DND-41 (cell line): ENCODE measurements at regions not wholly inside any gene's neighbourhood (a gene's known extent, or its start where the extent isn't known, plus 50 kb on each side); places are given as distances from the start of the nearest gene placed in this dataset.

Experiments used
- ATAC-seq: fragments of 200-7000 bp; cut with Tn5 transposase; 3 replicates; pipeline ENCODE4 v1.9.1; 2021; ENCODE audit warnings: low read depth; ENCODE audit not compliant: insufficient read depth
- DNase-seq: peaks from one replicate; pipeline ENCODE4 v3.0.0-alpha.2; 2020
- H2AFZ ChIP-seq: 2 replicates; pipeline ENCODE4 v1.6.0; 2012; ENCODE audit warnings: low read depth, low read length
- H3K27ac ChIP-seq: 2 replicates; pipeline ENCODE4 v1.5.1; 2012; ENCODE audit warnings: low read length, inconsistent platforms
- H3K27me3 ChIP-seq: fragments of 200-600 bp; sonication (generic); 2 replicates; pipeline ENCODE4 v1.6.0; 2012; ENCODE audit warnings: low read length, mild to moderate bottlenecking, inconsistent platforms; ENCODE audit not compliant: insufficient read depth, poor library complexity
- H3K36me3 ChIP-seq: 2 replicates; pipeline ENCODE4 v1.5.1; 2012; ENCODE audit warnings: low read length, inconsistent platforms; ENCODE audit not compliant: insufficient read depth
- H3K4me1 ChIP-seq: 2 replicates; pipeline ENCODE4 v1.5.1; 2012; ENCODE audit warnings: mild to moderate bottlenecking, low read length; ENCODE audit not compliant: insufficient read depth
- H3K4me2 ChIP-seq: 2 replicates; pipeline ENCODE4 v1.6.0; 2012; ENCODE audit warnings: mild to moderate bottlenecking, moderate library complexity, low read length, inconsistent platforms; ENCODE audit not compliant: insufficient read depth
- H3K4me3 ChIP-seq, 2 experiments: fragments of 200-600 bp in 1 of 2; shearing (Covaris generic) in 1 of 2; 2 replicates each; pipeline ENCODE4 v1.5.1; 2012 to 2016; ENCODE audit warnings: inconsistent platforms in 2 of 2, low read length in 2 of 2, mild to moderate bottlenecking in 2 of 2, low read depth in 1 of 2, moderate library complexity in 1 of 2
- H3K79me2 ChIP-seq: 2 replicates; pipeline ENCODE4 v1.6.0; 2012; ENCODE audit warnings: low read length, inconsistent platforms; ENCODE audit not compliant: insufficient read depth
- H3K9ac ChIP-seq: 2 replicates; pipeline ENCODE4 v1.6.0; 2012; ENCODE audit warnings: low read depth, mild to moderate bottlenecking, inconsistent platforms, low read length, moderate library complexity
- H3K9me3 ChIP-seq: 2 replicates; pipeline ENCODE4 v1.5.1; 2012; ENCODE audit warnings: low read length, moderate library complexity, mild to moderate bottlenecking, inconsistent platforms; ENCODE audit not compliant: insufficient read depth, severe bottlenecking
- H4K20me1 ChIP-seq: 2 replicates; pipeline ENCODE4 v1.6.0; 2012; ENCODE audit warnings: low read length; ENCODE audit not compliant: insufficient read depth
- EZH2 ChIP-seq: IDR thresholded peaks from 3 replicates; pipeline ENCODE4 v1.6.1; 2012; ENCODE audit warnings: borderline replicate concordance, low read depth, mild to moderate bottlenecking, moderate library complexity, low read length, inconsistent platforms; ENCODE audit not compliant: severe bottlenecking
- TF ChIP-seq, protein P1 (sequence below): IDR thresholded peaks from 2 replicates; pipeline ENCODE4 v1.5.1; 2012; ENCODE audit warnings: borderline replicate concordance, low read length, moderate library complexity, mild to moderate bottlenecking; ENCODE audit not compliant: poor library complexity, severe bottlenecking; ENCODE audit errors: extremely low read depth

DNA sequence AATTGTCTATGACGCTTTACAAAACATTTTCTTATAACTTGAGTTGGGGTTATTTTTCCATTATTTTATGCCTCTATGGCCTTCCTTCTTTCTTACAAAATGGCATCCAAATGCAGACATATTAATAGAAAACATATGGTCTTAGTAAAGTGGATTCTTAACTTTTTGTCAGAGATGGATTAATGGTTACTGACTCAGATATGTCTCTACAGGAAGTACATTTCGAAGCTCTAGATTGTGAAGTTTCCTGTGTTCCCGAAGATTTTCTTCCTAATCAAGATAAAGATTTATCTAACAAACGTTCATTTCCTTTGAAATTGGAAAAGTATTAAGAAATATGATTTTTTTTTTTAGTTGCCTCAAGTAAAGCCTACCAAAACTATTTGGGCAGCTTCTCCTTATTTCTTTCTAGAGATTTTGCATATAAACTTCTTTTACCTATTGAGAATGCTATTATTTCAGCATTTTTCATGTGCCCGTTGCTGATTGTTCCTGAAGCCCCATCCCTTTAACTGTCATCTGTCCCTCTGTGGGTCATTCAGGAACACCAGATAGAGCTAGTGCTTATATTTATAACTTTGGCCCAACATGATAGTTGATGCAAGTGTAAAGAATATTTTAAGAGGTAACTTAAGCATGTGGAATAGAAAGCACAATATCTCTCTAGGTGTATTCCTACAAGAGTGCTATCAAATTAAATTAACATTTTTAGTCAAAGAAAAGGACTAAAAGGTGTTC, 498.0 kb downstream of the CCDC85A start:
- Histone ChIP-seq H3K9me3 (no peaks in the 10 kb centered on the region), H3K27ac (no peak overlapping the region), H3K36me3 (no peaks in the 10 kb centered on the region), H4K20me1 (no peaks in the 10 kb centered on the region), H3K4me2 (no peak overlapping the region), H3K27me3 (no peaks in the 10 kb centered on the region), H3K79me2 (no peaks in the 10 kb centered on the region), H2AFZ (no peak overlapping the region), H3K9ac (no peak overlapping the region), H3K4me3 (no peak overlapping the region), H3K4me1 (no peaks in the 10 kb centered on the region)
- TF ChIP-seq, protein P1, sequence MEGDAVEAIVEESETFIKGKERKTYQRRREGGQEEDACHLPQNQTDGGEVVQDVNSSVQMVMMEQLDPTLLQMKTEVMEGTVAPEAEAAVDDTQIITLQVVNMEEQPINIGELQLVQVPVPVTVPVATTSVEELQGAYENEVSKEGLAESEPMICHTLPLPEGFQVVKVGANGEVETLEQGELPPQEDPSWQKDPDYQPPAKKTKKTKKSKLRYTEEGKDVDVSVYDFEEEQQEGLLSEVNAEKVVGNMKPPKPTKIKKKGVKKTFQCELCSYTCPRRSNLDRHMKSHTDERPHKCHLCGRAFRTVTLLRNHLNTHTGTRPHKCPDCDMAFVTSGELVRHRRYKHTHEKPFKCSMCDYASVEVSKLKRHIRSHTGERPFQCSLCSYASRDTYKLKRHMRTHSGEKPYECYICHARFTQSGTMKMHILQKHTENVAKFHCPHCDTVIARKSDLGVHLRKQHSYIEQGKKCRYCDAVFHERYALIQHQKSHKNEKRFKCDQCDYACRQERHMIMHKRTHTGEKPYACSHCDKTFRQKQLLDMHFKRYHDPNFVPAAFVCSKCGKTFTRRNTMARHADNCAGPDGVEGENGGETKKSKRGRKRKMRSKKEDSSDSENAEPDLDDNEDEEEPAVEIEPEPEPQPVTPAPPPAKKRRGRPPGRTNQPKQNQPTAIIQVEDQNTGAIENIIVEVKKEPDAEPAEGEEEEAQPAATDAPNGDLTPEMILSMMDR: no peak
- no peak for TF ChIP-seq EZH2
- no peak for ATAC-seq
- DNase-seq: no peak

DNA sequence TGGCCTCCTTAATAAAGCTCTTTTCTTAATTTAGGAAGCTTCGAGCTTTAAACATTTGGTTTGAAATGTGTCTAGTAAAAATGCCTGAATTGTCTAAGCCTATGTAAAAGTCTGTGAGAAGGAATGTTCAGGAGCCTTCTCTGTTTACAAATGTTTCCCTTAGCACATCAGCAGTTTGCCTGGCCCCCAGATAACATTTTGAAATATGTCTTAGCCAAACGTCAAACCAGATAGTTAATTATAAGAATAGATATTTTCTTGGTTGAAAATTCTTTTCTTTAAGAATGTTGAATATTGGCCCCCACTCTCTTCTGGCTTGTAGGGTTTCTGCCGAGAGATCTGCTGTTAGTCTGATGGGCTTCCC, 498.6 kb downstream of the CCDC85A start:
- Histone ChIP-seq H3K27ac (no peak overlapping the region), H3K4me1 (no peaks in the 10 kb centered on the region), H3K9ac (no peak overlapping the region), H2AFZ (no peak overlapping the region), H4K20me1 (no peaks in the 10 kb centered on the region), H3K4me2 (no peak overlapping the region), H3K36me3 (no peaks in the 10 kb centered on the region), H3K27me3 (no peaks in the 10 kb centered on the region), H3K4me3 (no peak overlapping the region), H3K9me3 (no peaks in the 10 kb centered on the region), H3K79me2 (no peaks in the 10 kb centered on the region)
- TF ChIP-seq, protein P1: no peak
- TF ChIP-seq EZH2: no peak
- DNase-seq (no peak), ATAC-seq (no peak)

DNA sequence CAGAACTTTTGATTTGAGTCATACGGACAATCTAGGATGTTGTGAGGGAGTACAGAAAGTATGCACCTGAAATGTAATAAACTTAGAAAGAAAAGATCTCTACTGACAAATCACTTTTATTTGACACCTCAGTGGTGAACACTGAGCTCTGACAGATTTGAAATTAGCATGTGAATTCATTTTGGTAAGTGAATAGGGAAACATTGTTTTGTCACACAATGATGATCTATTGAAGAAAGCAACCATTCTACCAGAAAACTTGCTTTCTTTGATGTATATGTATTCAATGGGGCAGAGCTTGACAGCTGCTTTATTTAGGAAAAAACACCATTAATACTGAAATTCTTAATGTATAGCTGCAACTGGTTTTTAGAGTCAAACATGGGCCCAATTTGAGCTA, 500.5 kb downstream of the CCDC85A start:
- Histone ChIP-seq H3K4me2 (no peak overlapping the region), H4K20me1 (no peaks in the 10 kb centered on the region), H2AFZ (no peak overlapping the region), H3K9ac (no peak overlapping the region), H3K79me2 (no peaks in the 10 kb centered on the region), H3K4me1 (no peaks in the 10 kb centered on the region), H3K27ac (no peak overlapping the region), H3K36me3 (no peaks in the 10 kb centered on the region), H3K4me3 (no peak overlapping the region), H3K27me3 (no peaks in the 10 kb centered on the region), H3K9me3 (no peaks in the 10 kb centered on the region)
- ATAC-seq (no peak), DNase-seq (no peak)
- TF ChIP-seq, protein P1: no peak
- no peak for TF ChIP-seq EZH2
